Nephron (organoid): ENCODE measurements at regions not wholly inside any gene's neighbourhood (a gene's known extent, or its start where the extent isn't known, plus 50 kb on each side); places are given as distances from the start of the nearest gene placed in this dataset.

Experiments used
- H3K27ac Mint-ChIP-seq, 3 experiments: 2 replicates each; pipeline ENCODE4 v1.8.0; 2020; ENCODE audit warnings: mixed read lengths in 3 of 3, mild to moderate bottlenecking in 2 of 3, moderate library complexity in 1 of 3
- H3K27me3 Mint-ChIP-seq: 2 replicates; pipeline ENCODE4 v1.8.0; 2021; ENCODE audit warnings: low read depth, mild to moderate bottlenecking, moderate library complexity, mixed read lengths
- H3K36me3 Mint-ChIP-seq: 2 replicates; pipeline ENCODE4 v1.8.0; 2020; ENCODE audit warnings: low read depth, mixed read lengths
- H3K4me1 Mint-ChIP-seq: 2 replicates; pipeline ENCODE4 v1.8.0; 2020; ENCODE audit warnings: mixed read lengths
- H3K4me3 Mint-ChIP-seq, 3 experiments: 2 replicates each; pipeline ENCODE4 v1.8.0; 2020; ENCODE audit warnings: mild to moderate bottlenecking in 3 of 3, mixed read lengths in 3 of 3, moderate library complexity in 2 of 3
- H3K9me3 Mint-ChIP-seq: 2 replicates; pipeline ENCODE4 v1.8.0; 2020; ENCODE audit warnings: mixed read lengths
- TF ChIP-seq, protein P1 (sequence below), 3 experiments: fragments of 200-600 bp; sonication (generic); IDR thresholded peaks; one replicate each; pipeline ENCODE4 v1.5.0; 2021; ENCODE audit warnings: antibody characterized with exemption in 3 of 3; ENCODE audit not compliant: unreplicated experiment in 3 of 3

DNA sequence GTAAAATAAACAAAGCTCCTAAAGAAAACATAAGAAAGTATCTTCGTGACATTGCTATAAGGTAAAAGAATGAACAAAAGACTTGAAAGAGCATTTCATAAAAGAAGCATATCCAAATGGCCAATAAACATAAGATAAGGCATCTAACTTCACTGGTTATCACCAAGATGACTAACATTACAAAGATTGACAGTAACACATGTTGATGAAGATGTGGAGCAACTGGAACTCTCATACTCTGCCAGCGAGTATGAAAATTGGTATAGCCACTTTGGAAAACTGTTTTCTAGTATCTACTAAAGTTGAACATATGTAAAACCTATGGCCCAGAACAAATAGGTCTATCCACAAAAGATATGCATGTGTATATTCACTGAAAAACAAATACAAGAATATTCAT, 150.5 kb downstream of the SNX18 start:
- Mint-ChIP-seq H3K27me3 (peaks cover 4% of the 10 kb centered on the region), H3K36me3 (no peaks in the 10 kb centered on the region), H3K9me3 (peaks cover 20% of the 10 kb centered on the region), H3K4me1 (peaks cover 8% of the 10 kb centered on the region), H3K4me3 (no peak overlapping the region), H3K27ac (no peak overlapping the region)
- TF ChIP-seq, protein P1, sequence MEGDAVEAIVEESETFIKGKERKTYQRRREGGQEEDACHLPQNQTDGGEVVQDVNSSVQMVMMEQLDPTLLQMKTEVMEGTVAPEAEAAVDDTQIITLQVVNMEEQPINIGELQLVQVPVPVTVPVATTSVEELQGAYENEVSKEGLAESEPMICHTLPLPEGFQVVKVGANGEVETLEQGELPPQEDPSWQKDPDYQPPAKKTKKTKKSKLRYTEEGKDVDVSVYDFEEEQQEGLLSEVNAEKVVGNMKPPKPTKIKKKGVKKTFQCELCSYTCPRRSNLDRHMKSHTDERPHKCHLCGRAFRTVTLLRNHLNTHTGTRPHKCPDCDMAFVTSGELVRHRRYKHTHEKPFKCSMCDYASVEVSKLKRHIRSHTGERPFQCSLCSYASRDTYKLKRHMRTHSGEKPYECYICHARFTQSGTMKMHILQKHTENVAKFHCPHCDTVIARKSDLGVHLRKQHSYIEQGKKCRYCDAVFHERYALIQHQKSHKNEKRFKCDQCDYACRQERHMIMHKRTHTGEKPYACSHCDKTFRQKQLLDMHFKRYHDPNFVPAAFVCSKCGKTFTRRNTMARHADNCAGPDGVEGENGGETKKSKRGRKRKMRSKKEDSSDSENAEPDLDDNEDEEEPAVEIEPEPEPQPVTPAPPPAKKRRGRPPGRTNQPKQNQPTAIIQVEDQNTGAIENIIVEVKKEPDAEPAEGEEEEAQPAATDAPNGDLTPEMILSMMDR (IDR thresholded peaks at IDR 0.05; ENCODE audit: unreplicated experiment in 3 of 3): no peak

DNA sequence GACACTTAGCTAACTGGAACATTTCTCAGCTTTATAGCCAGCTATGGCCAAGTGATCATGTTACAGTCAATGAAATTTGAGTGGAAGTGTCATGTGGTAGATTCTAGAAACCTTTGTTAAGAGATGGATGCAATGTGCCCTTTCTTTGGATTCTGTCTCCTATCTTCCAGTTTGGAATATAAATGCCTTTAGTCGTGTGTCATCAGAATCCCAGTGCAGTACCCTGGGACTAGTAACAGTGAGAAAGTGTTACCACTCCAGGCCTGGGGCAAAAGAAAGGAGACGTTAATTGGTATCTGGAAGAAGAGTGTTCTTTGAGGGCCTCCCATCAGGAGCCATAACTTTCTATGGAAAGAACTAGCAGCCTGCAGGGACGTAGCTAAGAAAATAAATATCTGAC, 149.6 kb downstream of the SNX18 start:
- Mint-ChIP-seq H3K36me3 (no peaks in the 10 kb centered on the region), H3K9me3 (peaks cover 13% of the 10 kb centered on the region), H3K4me1 (peaks cover 8% of the 10 kb centered on the region), H3K27ac (no peak overlapping the region), H3K4me3 (no peak overlapping the region), H3K27me3 (peaks cover 4% of the 10 kb centered on the region)
- TF ChIP-seq, protein P1 (IDR thresholded peaks at IDR 0.05; ENCODE audit: unreplicated experiment in 3 of 3): no peak

DNA sequence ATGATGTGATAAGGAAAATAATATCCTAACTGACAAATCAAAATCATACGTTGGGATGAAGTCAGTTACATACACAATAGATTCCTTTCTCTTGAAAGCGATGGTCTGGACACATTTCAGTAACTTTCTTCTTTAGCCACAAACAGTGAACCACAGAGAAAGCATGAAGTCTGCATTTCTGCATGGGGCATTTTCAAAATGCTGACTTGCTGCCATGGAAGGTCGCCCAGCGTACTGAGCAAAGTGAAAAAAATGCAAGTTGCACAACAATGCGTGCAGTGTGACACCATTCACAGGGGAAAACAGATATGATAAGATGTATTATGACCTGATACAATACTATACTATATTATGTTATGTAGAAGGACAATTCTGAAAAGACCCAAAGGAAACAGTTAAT, 146.3 kb downstream of the SNX18 start:
- TF ChIP-seq, protein P1 (IDR thresholded peaks at IDR 0.05; ENCODE audit: unreplicated experiment in 3 of 3): no peak
- H3K9me3 Mint-ChIP-seq: peaks cover 8% of the 10 kb centered on the region
- no peak overlapping the region for H3K4me3 Mint-ChIP-seq
- H3K36me3 Mint-ChIP-seq: no peaks in the 10 kb centered on the region
- H3K27me3 Mint-ChIP-seq: peaks cover 5% of the 10 kb centered on the region
- H3K4me1 Mint-ChIP-seq: peaks cover 8% of the 10 kb centered on the region
- peak overlapping the region in 2 of 3 experiments; percentile 5 to 7 for H3K27ac Mint-ChIP-seq

DNA sequence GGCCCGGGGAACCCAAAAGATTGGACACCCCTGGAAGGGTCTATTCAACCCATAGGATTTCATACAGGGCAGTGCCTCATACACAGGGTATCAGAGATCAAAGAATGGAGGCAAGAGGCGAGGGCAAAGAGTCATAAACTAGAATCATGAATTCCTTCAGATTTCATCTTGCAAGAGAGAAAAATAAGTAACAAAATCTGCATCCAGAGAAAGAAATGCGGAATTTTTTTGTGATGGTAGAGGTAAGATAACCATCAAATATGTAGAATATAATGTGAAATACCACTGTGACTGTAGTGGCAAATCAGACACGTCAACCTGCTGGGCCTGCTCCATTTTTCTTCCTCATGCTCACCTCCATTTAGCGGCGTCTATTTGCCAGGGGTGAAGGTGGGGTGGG, 143.6 kb downstream of the SNX18 start:
- Mint-ChIP-seq H3K27me3 (peaks cover 5% of the 10 kb centered on the region), H3K36me3 (no peaks in the 10 kb centered on the region), H3K4me1 (peaks cover 15% of the 10 kb centered on the region), H3K27ac (no peak overlapping the region), H3K4me3 (no peak overlapping the region), H3K9me3 (no peaks in the 10 kb centered on the region)
- TF ChIP-seq, protein P1 (IDR thresholded peaks at IDR 0.05; ENCODE audit: unreplicated experiment in 3 of 3): no peak

DNA sequence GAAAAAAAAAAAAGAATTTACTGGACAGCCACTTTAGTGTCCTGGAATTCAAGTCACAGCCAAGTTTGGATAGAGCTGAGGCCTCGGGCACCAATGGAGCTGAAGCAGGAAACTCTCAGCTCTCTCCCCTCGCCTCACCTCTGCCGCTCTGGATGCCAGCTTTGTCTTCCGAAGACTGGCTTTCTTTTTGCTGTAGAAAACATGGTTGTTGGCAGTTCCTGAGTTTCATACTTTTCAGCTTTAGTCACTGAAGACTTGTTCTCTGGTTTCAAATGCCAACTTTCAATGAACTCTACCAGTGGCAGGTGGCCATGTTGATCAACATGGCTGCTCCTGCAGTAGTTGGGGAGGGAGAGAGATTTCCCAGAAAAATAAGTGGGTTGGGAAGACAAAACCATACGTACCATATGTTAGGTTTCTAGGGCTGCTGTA, 142.2 kb downstream of the SNX18 start:
- Mint-ChIP-seq H3K4me3 (no peak overlapping the region), H3K4me1 (peaks cover 20% of the 10 kb centered on the region), H3K27me3 (peaks cover 5% of the 10 kb centered on the region), H3K36me3 (no peaks in the 10 kb centered on the region), H3K9me3 (no peaks in the 10 kb centered on the region), H3K27ac (no peak overlapping the region)
- TF ChIP-seq, protein P1 (IDR thresholded peaks at IDR 0.05; ENCODE audit: unreplicated experiment in 3 of 3): no peak

DNA sequence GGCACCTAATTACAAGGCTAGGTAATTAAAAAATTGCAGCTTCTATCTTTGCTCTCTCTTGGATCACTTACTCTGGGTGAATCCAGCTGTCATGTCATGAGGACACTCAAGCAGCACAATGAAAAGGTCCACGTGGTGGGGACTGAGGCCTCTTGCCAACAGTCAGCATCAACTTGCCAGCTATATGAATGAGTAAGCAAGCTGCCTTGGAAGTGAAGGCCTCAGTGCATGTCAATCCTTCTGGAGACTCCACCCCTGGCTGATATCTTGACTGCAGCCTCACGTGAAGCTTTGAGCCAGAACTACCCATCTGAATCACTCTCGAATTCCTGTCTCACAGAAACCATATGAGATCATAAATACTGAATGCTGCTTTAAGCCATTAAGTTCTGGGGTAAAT, 140.5 kb downstream of the SNX18 start:
- peaks cover 9% of the 10 kb centered on the region for H3K27me3 Mint-ChIP-seq
- no peaks in the 10 kb centered on the region for H3K36me3 Mint-ChIP-seq
- peaks cover 17% of the 10 kb centered on the region for H3K4me1 Mint-ChIP-seq
- H3K9me3 Mint-ChIP-seq: no peaks in the 10 kb centered on the region
- H3K4me3 Mint-ChIP-seq: no peak overlapping the region
- no peak overlapping the region for H3K27ac Mint-ChIP-seq
- TF ChIP-seq, protein P1 (IDR thresholded peaks at IDR 0.05; ENCODE audit: unreplicated experiment in 3 of 3): no peak
